ENCODE measurements at regions not wholly inside any gene's neighbourhood (a gene's known extent, or its start where the extent isn't known, plus 50 kb on each side); places are given as distances from the start of the nearest gene placed in this dataset.

DNA sequence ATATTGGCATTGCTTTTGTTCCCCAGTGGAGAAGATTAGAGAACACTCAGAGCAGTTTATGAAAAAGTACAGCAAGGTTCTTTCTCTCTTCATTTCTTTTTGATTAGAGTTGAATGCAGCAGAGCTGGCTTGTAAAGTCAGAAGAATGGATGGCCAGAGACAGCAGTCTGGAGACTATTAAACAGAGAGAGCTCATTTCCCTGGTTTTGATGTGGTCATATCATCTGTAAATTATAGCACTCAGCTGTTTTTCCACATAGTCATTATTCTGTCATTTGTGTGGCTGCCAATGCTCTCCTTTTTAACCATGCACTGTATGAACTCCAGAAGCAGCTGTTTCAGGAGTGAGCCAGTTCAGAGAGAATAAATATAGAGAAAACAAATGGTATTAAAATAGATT is 177.4 kb upstream of the CRBN start:
- Histone ChIP-seq H3K27me3 (ENCODE audit: control insufficient read depth in 2 of 2, insufficient read depth in 2 of 2, low read length in 2 of 2) (no peaks in the 10 kb centered on the region), H3K79me2 (ENCODE audit: insufficient read depth, low read length) (no peaks in the 10 kb centered on the region), H4K20me1 (ENCODE audit: insufficient read depth, low read length) (no peaks in the 10 kb centered on the region), H2AFZ (ENCODE audit: insufficient read depth, low read depth, low read length, poor library complexity, severe bottlenecking) (no peak overlapping the region), H3K4me2 (replicated peaks; ENCODE audit: extremely low read depth, low read length, poor library complexity, severe bottlenecking) (no peak overlapping the region), H3K27ac (ENCODE audit: low read depth in 1 of 2, low read length in 2 of 2) (no peak overlapping the region), H3K9ac (ENCODE audit: insufficient read depth, low read length, poor library complexity, severe bottlenecking) (no peak overlapping the region), H3K36me3 (replicated peaks in 1 of 2; ENCODE audit: control insufficient read depth in 1 of 2, insufficient read depth in 2 of 2, low read length in 2 of 2) (no peaks in the 10 kb centered on the region), H3K9me3 (replicated peaks in 1 of 2; ENCODE audit: control insufficient read depth in 1 of 2, insufficient read depth in 1 of 2, low read length in 2 of 2) (peaks cover 0 to 5% of the 10 kb centered on the region in 2 donors), H3K4me3 (replicated peaks in 1 of 3; ENCODE audit: low read depth in 2 of 3, low read length in 3 of 3) (no peak overlapping the region), H3K4me1 (ENCODE audit: control insufficient read depth in 1 of 2, insufficient read depth in 2 of 2, low read length in 2 of 2) (no peaks in the 10 kb centered on the region)
- Mint-ChIP-seq H3K9me3 (peaks cover 0 to 7% (median 2%) of the 10 kb centered on the region in 7 donors), H3K4me1 (peaks cover 9% of the 10 kb centered on the region), H3K27me3 (ENCODE audit: low read depth in 3 of 3) (peaks cover 0 to 2% (median 0%) of the 10 kb centered on the region in 3 donors), H3K4me3 (no peak overlapping the region), H3K36me3 (no peaks in the 10 kb centered on the region), H3K27ac (no peak overlapping the region)
- no peak for DNase-seq
- TF ChIP-seq, protein P1, sequence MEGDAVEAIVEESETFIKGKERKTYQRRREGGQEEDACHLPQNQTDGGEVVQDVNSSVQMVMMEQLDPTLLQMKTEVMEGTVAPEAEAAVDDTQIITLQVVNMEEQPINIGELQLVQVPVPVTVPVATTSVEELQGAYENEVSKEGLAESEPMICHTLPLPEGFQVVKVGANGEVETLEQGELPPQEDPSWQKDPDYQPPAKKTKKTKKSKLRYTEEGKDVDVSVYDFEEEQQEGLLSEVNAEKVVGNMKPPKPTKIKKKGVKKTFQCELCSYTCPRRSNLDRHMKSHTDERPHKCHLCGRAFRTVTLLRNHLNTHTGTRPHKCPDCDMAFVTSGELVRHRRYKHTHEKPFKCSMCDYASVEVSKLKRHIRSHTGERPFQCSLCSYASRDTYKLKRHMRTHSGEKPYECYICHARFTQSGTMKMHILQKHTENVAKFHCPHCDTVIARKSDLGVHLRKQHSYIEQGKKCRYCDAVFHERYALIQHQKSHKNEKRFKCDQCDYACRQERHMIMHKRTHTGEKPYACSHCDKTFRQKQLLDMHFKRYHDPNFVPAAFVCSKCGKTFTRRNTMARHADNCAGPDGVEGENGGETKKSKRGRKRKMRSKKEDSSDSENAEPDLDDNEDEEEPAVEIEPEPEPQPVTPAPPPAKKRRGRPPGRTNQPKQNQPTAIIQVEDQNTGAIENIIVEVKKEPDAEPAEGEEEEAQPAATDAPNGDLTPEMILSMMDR (IDR thresholded peaks at IDR 0.05): no peak
- intact Hi-C loops (cut with micrococcal nuclease): no loop called here

DNA sequence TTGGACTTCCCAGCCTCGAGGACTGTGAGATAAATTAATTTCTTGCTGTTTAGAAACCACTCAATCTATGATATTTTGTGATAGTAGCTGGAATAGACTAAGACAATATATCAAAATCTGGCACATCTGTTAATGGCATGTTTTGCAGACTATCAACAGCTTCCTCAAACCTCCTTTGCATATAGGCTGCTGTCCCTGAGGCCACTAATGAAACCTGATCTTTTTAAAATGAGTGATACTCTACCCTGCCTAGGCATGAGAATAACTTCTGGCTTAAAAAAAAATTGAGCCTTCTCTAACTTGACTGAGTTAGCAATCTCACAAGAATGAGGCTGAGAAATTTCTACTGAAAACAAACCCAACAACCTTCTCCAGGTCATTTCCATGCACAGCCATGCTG is 176.0 kb upstream of the CRBN start:
- no peaks in the 10 kb centered on the region for H3K36me3 ChIP-seq (replicated peaks in 1 of 2; ENCODE audit: control insufficient read depth in 1 of 2, insufficient read depth in 2 of 2, low read length in 2 of 2)
- 80% methylated on average over 1 of the region's 1 CpG for whole genome bisulfite sequencing (ENCODE audit: insufficient coverage)
- H3K4me3 ChIP-seq (replicated peaks in 1 of 3; ENCODE audit: low read depth in 2 of 3, low read length in 3 of 3): no peak overlapping the region
- Mint-ChIP-seq H3K36me3 (no peaks in the 10 kb centered on the region), H3K4me3 (no peak overlapping the region), H3K4me1 (peaks cover 9% of the 10 kb centered on the region), H3K27ac (no peak overlapping the region), H3K9me3 (peaks cover 0 to 10% (median 2%) of the 10 kb centered on the region in 7 donors), H3K27me3 (ENCODE audit: low read depth in 3 of 3) (peaks cover 0 to 2% (median 0%) of the 10 kb centered on the region in 3 donors)
- H3K9ac ChIP-seq (ENCODE audit: insufficient read depth, low read length, poor library complexity, severe bottlenecking): no peak overlapping the region
- intact Hi-C loops (cut with micrococcal nuclease): no loop called here
- H3K27me3 ChIP-seq (ENCODE audit: control insufficient read depth in 2 of 2, insufficient read depth in 2 of 2, low read length in 2 of 2): no peaks in the 10 kb centered on the region
- H3K4me2 ChIP-seq (replicated peaks; ENCODE audit: extremely low read depth, low read length, poor library complexity, severe bottlenecking): no peak overlapping the region
- H3K27ac ChIP-seq (ENCODE audit: low read depth in 1 of 2, low read length in 2 of 2): no peak overlapping the region
- H3K4me1 ChIP-seq (ENCODE audit: control insufficient read depth in 1 of 2, insufficient read depth in 2 of 2, low read length in 2 of 2): no peaks in the 10 kb centered on the region
- H3K79me2 ChIP-seq (ENCODE audit: insufficient read depth, low read length): no peaks in the 10 kb centered on the region
- TF ChIP-seq, protein P1 (IDR thresholded peaks at IDR 0.05): no peak
- H2AFZ ChIP-seq (ENCODE audit: insufficient read depth, low read depth, low read length, poor library complexity, severe bottlenecking): no peak overlapping the region
- no peaks in the 10 kb centered on the region for H4K20me1 ChIP-seq (ENCODE audit: insufficient read depth, low read length)
- H3K9me3 ChIP-seq (replicated peaks in 1 of 2; ENCODE audit: control insufficient read depth in 1 of 2, insufficient read depth in 1 of 2, low read length in 2 of 2): peaks cover 0 to 5% of the 10 kb centered on the region in 2 donors
- no peak for DNase-seq
